NCI-H2029 (cell line): ENCODE measurements at regions not wholly inside any gene's neighbourhood (a gene's known extent, or its start where the extent isn't known, plus 50 kb on each side); places are given as distances from the start of the nearest gene placed in this dataset.

ENCODE experiments used
- DNase-seq: peaks from one replicate; lab custom pipeline; 2025; lab: John Stamatoyannopoulos, UW

DNA sequence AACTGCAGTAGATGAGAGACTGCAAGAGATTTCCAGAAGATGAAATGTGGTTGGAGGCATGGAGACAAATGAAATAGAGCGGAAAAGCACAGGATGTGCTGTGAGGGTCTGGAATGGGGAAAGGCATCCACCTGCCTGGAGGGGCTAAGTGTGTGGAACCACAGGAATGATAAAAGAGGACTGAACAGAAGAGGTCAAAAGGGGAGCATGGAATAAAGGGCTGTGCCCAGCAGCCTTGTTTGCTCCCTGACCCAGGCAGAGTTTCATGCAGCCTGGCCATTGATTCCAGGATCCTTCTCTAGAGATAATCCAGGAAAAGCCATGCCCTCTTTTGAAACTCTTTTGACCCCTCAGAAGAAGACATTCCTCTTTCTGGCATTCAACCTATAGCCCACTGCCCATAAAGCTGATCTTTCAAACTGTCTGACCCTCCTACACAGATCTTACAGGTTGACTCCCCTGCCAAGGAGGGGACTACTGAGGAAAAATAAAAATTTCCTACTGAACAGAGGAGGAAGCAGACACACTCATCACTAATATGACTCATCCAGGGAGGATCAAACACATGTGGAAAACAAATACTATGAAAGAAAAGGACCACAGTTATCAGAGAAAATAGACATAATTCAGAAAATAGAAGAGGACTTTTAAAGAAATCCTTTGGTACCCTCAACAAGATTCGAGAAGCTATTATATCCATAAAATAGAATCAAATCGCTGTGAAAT lies 273.5 kb upstream of the PCSK5 start:
- DNase-seq = no peak

DNA sequence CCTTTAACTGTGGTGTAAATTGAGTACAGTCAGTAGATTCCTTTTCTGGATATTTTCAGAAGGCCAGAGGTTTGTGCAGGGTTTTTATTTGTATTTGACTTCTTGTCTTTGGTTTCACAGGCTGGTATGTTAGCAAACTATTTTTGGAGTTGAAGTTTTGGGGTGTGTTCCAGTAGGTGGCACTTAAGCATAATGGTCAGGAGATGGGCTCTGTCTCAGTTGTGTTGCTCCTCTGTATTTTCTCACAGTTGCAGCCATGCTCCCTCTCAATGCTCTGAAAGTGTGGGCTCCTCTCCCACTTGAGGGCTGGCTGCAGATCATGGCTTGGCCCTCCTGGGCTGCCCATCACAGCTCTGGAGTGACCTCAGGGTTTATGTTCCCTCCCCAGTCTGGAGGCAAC lies 267.0 kb upstream of the PCSK5 start:
- DNase-seq = no peak

DNA sequence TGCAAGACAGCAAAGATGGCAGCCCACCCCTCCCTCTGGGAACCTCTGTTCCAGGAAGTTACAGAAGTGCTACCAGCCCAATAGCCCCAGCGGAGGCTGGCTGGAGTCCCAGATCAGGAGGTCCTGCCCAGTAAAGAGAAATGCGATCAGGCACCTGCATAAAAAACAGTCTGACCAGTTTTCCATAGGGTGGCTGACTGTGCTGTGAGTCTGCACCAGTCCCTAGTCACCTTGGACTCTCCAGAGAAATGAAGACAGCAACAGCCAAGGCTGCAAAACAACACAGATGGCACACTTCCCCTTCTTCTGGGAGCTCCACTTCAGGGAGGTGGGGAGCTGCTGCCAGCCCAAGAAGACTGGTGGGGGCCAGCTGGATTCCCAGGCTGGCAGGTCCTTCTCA lies 265.5 kb upstream of the PCSK5 start:
- peak; percentile 29 for DNase-seq

DNA sequence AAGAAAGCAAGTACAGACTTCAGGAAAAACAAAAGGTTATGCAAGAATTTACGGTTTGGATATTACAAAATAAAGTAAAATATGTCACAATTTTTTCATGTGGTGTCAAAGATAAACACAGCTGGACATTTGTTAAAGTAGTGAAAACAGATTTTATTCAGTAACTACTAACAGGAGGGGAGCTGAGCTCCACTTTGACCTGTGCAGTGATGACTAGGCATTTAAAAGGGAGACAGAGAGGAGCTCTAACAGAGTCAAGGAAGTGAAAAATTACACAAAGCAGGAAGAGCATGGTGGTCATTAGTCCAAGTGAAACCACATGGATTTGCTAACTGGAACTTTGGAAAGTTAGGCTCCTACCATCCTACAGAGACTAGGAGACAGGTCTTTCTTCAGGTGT lies 263.6 kb upstream of the PCSK5 start:
- DNase-seq = no peak

DNA sequence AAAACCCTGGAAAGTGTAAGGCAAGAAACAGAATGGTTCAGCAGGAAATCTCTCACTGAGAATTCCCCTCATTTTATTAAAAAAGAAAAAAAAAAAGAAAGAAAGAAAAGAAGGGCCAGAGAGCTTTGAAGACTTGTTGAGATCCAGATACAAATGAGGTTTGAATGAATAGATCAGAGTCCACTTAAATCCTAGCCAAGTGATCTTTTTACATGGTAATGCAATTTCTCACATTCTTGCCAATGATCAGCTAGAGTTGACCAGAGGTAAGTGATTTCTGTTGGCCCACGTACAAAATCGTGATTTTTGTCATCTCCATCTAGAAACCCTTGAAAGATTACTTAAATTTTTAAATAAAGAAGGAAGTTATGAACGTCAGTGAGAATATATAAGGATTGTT lies 261.5 kb upstream of the PCSK5 start:
- no peak for DNase-seq

DNA sequence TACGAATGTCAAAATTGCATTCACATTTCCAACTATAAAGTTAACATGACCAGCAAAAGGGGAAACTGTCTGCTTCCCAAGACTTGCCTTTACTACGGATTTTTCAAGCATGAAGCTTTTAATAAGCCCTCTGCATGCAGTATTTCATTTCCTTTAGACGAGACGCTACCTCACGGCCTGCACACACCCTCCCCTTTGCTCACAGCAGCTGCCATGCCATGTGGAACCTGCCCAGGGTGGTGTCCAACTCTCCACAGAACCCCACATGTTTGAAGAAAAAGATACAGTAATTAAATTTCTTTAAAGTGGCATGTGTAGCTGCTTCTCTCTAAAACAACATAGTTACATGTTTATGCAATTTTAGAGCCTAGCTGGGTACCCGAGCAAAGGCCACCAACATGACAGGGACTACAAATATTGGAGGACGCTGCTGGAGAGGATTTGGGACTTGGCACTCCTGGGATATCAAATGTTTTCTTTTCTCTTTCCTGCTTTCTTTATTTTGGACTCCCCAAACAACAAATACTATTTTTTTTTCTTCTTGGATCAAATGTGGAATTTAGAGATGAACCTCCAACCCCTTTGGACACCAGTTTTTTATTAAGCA lies 256.9 kb upstream of the PCSK5 start:
- no peak for DNase-seq

DNA sequence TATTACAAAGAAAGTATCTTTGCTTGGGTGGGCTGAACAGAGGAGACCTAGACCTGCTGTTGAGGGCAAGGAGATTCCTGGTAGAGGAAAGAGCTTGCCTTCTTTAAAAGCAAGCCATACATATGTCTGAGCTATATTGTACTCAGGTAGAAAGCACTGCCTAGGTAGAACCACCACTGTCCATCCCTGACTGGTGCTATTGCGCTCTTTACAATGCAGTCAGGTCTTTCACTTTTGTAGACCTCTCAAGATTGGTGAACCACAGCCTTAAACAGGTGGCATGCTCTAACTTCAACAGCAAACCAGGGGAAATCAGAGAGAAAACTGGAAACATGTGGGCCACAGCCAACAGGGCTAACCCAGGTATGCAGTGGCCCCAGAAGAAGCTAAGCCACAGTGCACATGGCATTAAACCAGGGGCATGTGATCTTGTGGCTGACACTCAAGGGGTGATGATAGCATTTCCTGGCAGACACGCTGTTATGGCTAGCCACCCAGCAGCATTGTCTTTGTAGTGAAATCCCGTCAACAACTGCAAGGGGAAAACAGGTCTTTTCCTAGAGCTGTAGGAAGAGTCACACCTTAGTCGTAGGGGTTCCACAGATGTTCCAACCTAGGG lies 253.9 kb upstream of the PCSK5 start:
- peak; percentile 36 for DNase-seq

DNA sequence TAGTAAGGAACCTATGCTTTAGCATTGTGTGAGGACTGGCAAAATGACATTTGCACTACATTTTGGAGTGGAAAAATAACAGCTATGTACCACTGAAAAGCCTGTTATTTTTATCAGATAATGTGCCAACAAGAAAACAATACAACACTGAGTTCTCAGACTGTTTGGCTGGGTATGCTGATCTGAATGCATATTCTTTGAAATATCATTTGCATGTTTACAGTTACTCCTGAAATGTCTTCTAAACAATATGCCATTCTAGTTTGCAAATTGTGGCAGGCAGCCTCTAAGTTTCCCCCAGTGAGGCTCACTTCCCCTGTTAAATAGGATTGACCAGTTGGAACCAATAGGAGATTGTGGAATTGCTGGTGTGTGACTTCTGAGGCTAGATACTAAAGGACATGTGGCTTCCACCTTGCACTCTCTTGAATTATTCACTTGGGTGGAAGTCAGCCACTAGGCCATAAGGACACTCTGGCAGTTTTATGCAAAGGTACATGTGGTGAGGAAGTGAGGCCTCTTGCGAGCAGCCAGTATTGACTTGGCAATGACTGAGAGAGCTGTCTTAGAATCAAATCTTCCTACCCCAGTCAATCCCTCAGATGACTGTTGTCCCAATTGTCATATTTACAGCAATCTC lies 250.4 kb upstream of the PCSK5 start:
- no peak for DNase-seq

DNA sequence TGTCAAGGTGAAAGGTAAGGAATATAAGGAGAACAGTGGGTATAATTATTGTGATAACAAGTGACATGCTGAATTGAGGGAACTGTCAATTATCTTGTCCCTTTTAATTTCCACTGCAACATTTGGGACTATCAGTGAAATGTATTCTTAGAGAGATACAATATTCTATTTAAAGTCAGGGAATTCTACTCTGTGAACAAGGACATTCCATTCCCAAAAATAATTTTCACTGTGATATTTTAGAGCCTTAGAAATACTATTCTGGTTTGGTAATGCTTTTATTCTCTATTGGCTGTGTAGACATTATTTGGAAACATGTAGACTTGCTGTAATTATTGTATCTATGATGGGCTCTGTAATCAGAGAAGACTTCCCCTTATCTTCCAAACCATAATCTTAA lies 248.0 kb upstream of the PCSK5 start:
- no peak for DNase-seq

DNA sequence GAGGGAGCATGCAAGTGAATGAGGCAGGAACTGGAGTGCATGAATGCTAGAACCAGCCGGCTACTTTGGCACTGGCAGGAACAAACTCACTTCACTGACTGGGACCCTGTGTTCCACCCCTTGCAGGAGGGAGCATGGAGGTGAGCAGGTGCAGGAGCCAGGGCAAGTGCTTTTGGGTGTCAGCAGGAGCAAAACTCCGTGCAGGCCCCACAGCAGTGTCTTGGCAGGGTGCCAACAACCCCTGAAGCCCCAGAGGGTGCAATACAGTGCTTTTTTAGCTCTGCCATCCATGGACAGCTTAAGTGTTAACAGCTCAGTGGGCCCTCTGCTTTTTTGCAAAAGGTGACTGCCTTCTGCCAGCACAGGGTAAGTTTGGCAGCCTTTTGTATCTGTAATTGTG lies 245.8 kb upstream of the PCSK5 start:
- DNase-seq = no peak

DNA sequence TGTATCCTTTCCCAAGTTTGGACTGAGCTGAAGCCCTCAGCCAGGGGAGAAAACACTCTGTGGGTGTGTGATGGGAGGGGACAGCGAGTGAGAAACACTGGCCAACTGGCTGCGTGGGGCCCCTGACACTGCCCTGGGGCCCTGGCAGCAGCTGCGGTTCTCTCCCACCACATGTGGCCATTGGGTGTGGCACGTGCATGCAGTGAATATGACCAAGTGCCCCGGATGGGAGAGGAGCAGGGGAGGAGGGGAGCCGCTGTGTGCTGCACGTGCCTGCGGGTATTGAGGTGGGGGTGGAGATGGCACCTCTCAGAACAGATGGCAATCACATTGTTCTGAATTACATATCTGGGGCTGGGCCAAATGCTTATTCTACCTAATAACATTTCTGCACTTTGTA lies 242.4 kb upstream of the PCSK5 start:
- no peak for DNase-seq

DNA sequence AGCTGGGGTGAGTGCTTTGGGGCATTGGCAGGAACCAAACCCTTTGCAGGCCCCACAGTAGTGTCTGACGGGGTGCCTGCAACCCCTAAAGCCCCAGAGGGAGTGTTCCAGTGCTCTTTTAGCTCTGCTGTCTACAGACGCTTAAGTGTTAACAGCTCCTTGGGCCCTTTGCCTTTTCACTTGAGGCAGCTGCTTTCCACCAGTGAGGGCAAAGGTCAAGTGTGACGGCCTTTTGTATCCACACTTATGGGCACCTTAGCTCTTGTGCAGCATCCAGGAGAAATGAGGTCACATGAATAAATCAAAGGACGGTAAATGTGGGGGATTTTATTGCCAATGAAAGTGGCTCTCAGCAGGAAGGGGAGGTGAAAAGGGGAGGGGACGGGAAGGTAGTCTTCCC lies 241.4 kb upstream of the PCSK5 start:
- no peak for DNase-seq

DNA sequence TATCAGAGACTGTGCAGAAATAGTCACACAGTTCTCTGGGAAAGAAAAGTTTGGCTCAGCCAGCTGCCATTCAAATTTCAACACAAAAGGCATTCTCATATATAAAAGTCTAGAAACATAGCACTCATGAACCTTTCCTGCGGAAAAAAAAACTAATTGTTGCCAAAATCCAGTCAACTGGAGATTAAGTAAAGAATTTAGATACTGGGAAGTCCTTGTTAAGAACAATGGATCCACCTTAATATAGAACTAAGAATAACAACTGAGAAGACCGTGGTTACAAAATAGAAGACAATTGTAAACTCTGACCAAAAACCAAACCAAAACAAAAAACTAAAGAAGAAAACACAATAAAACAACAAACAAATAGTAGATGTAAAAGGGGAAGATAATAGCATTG lies 238.8 kb upstream of the PCSK5 start:
- DNase-seq = no peak

DNA sequence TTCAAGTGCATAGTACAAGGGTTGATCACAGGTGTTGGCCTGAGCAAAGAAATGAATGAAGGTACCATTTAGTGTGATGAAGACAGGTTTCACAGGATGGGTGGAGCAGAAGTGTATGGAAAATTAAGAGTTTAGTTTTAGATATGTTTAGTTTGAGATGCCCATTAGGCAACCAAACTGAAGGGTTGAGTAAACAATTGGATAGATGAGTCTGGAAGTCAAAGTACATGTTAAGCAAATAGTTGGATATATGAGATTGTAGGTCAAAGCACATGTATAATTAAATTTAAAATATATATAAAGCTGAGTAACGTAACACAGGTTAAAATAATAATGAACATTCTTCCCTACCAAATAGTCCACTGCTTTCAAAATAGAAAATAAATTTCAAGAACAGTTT lies 237.1 kb upstream of the PCSK5 start:
- no peak for DNase-seq

DNA sequence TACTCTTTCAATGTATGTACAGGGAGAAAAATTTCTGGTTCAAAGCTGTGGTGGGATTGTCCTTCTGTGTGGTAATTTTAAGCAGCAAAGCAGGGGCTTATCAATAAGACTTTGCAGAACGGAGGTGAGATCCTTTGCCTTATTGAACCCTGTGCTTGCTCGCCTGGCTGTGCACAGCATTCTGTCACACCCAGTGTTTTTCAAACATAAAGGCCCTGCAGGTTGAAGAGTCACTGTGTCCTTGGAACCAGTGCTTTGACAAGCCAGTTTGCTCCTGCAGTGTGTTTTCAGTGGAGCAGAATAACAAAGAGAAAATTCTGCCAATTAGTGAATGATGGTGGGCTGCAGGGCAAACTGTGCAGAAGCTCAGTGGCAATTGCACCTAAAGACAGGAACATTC lies 236.7 kb upstream of the PCSK5 start:
- no peak for DNase-seq

DNA sequence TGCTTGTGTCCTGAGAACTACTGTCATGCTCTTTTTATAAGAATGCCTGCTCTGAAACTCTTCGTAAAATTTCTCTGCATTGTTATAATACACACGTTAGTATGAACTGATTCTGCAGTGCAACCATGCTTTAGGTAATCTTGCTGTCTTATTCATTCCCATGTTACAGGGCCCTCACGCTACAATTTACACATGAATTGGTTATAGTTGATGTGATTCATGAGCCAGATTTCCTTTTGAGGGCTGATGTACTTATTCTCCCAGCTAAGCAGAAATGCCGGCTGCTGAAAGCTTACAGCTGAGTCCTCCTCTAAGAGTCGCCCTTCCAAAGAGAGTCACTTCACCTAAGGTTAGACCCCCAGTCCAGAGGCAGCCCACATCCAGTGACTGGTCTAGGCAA lies 233.5 kb upstream of the PCSK5 start:
- DNase-seq = no peak

DNA sequence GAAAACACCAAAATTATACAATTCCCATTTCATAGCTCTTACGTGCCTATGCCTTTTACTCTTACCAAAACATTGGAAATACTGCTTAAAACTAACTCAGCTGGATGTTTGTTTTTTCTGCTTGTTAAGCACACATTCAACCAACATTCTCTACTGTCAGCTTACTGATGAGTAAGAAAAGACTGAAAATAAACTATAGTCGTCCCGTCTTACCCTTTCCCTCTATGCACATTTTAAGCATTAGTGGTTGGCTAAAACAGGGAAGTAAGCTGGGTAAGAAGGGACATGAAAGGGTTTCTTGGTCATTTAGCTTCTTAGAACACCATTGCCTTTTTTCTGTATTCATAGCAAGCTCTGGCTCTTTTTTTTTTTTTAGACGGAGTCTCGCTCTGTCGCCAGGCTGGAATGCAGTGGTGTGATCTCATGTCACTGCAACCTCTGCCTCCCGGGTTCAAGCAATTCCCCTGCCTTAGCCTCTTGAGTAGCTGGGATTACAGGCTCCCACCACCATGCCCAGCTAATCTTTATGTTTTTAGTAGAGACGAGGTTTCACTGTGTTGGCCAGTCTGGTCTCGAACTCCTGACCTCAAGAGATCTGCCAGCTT lies 232.1 kb upstream of the PCSK5 start:
- no peak for DNase-seq

DNA sequence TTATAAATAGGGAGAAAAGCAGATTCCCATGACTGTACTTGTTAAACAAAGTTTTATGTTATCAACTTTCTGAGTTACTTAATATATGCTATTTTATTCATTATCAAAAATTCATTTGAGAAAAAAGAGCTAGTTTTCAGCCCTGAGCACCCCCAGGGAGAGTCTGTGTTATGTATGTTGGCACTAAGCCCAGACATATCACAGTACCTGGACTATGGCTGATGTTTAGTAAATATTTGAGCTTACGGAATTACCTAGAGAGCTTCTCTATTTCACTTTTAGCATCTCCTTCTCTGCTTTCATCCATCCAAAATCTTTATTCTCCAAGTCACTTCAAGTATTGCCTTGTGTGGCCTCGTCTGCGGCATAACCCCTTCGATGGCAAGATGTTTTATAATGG lies 225.9 kb upstream of the PCSK5 start:
- peak; percentile 75 for DNase-seq

DNA sequence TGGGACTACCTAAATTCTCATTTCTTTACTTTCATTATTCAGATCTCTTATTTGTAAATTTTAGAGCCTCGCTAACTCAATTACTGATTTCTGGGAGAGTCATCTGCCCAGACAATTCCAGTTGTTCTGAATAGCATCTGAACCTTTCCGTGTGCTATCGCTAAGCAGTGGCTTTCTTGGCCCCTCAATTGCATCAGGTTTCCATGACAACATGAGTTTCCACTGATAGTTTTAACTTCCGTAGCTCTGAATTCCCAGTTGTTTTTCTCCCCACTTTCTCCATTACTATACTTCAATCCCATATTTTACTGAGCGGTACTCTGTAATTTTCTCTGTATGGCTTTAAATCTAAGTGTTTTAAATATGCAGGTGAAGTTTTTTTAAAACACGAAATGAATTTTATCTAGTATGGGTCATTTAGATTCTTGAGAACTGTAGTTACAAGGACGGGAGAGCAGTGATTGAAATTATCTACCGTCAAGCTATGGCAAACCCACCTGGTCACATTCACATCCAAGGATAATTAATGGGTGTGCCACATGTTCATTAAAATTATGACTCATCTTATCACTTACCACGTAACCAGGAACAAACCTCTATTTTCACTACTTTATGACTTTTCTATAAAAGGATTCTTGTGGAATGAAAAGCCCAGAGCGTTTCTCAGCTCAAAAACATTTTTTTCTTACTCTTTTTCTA lies 223.5 kb upstream of the PCSK5 start:
- no peak for DNase-seq

DNA sequence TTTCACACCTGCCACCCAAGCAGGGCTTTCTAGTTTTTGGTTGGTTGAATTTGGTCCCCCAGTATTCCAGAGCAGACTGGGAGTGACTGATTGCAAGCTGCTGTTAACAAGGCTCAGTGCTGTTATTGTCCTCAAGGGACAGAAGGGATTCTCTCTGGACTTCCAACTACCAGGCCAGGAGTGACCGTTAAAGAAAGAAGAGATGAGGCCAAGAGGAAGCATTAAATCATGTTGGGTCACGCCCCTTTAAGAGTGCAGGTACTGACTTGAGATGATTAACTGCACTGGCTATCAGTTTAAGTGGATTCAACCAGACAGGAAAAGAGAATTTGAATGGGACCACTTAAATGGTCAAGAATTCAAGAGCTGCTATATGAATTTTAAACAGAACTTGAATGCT lies 220.8 kb upstream of the PCSK5 start:
- no peak for DNase-seq

DNA sequence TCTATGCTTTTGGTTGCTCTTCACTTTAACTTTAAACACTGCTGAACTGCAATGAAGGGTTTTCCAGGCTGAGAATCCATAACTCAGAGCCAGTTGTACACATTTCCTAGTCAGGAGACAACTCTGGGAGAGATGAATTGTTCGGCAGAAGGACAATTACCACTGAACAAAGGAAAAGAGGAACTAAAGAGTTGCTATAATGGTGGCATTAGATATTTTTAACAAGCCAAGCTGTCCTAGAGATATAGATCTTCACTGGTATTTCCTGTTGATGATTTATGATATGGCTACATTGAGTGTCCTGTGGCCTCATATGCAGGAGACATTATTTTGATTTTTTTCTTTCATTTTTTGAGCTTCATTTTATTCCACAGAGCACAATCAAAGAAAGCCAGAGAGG lies 219.1 kb upstream of the PCSK5 start:
- DNase-seq = no peak

DNA sequence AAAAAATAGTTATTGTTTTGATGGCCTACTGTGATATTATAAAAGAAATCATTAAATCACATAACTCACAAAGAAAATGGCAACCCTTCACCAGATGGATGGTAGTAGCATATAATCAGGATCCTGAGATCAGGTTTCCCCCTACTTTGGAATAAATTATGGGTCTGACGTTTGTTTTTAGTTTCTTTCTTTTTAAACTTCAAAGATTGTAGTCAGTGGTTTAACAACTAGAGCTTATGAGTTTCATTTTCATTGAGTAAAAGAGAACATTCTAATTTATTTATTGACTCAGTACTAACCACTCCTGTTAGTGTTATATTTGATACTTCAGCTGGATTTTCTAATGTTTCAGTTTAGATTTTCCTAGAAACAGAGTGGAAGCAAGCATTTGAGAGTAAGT lies 218.0 kb upstream of the PCSK5 start:
- DNase-seq = no peak
